ENCODE measurements at regions not wholly inside any gene's neighbourhood (a gene's known extent, or its start where the extent isn't known, plus 50 kb on each side); places are given as distances from the start of the nearest gene placed in this dataset.

- no peak overlapping the region for H3K4me3 ChIP-seq (ENCODE audit: low read length)
- no peak for DNase-seq (ENCODE audit: low read depth)
These were observed 99.2 kb upstream of the RAB6C start for GRCh38 chr2:129880309-129880708.

GRCh38 chr2:129880971-129881370 lies 98.5 kb upstream of the RAB6C start:
- no peak for TF ChIP-seq CTCF (conservative IDR thresholded peaks at IDR 0.05; ENCODE audit: low read depth, low read length)
- no peak for DNase-seq (ENCODE audit: low read depth)
- H3K4me3 ChIP-seq (ENCODE audit: low read length): no peak overlapping the region

More at GRCh38 chr2:129880309-129880708, 99.2 kb upstream of the RAB6C start:
- no peak for TF ChIP-seq CTCF (conservative IDR thresholded peaks at IDR 0.05; ENCODE audit: low read depth, low read length)

DNA sequence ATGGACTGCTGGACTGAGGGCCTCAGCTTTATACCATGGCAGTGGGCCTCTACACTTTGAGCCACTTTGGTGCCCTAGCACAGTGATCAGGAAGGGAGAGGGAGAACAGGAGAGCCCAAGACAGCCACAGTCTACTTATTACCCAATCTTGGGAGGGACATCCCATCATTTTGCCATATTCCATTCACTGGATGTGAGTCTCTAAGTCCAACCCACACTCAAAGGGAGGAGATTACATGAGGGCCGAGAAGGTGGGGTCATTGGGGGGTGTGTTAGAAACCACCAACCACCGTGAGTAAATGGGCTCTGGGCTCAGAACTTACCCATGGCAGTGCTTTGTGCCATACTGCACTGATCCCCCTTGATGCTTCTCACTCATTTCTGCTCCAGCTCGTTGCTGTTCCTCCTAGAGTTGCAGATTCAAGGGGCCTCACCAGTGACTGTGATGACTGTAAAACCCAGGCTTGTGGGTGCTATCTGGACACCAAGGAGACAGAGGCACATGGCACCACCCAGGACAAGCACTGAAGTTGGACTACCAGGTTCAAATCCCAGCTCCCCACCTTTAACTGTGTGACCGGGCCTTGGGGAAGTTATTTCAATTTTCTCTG lies 97.6 kb upstream of the RAB6C start:
- no peak for TF ChIP-seq CTCF (conservative IDR thresholded peaks at IDR 0.05; ENCODE audit: low read depth, low read length)
- DNase-seq (ENCODE audit: low read depth): no peak
- no peak overlapping the region for H3K4me3 ChIP-seq (ENCODE audit: low read length)

- DNase-seq (ENCODE audit: low read depth): no peak
- no peak for TF ChIP-seq CTCF (conservative IDR thresholded peaks at IDR 0.05; ENCODE audit: low read depth, low read length)
These were observed 97.0 kb upstream of the RAB6C start for GRCh38 chr2:129882476-129882875.

GRCh38 chr2:129883121-129883520 lies 96.3 kb upstream of the RAB6C start:
- no peak overlapping the region for H3K4me3 ChIP-seq (ENCODE audit: low read length)
- DNase-seq (ENCODE audit: low read depth): no peak
- no peak for TF ChIP-seq CTCF (conservative IDR thresholded peaks at IDR 0.05; ENCODE audit: low read depth, low read length)

More at GRCh38 chr2:129882476-129882875, 97.0 kb upstream of the RAB6C start:
- no peak overlapping the region for H3K4me3 ChIP-seq (ENCODE audit: low read length)

- no peak for DNase-seq (ENCODE audit: low read depth)
- no peak overlapping the region for H3K4me3 ChIP-seq (ENCODE audit: low read length)
- no peak for TF ChIP-seq CTCF (conservative IDR thresholded peaks at IDR 0.05; ENCODE audit: low read depth, low read length)
These were observed 95.2 kb upstream of the RAB6C start for GRCh38 chr2:129884221-129884786.

DNA sequence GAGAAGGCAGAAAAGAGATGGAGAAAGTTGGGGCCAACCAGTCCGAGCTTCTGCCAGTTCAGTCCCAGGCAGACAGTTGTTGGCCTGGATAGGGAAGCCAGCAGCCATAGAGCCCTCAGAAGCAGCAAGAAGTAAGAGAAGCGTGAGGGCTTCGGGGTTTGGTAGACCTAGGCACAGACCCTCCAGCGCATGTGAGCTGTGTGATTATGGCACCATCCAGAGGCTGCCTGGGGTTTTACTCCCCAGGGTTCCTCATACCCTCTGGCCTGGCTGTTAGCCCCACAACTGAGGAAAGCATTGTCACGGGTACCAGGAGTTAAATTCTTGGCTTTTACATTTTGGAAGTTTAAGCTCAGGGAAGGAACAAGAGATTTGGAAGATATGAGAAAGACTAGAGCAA lies 93.7 kb upstream of the RAB6C start:
- no peak for DNase-seq (ENCODE audit: low read depth)
- peak; percentile 18 for TF ChIP-seq CTCF (conservative IDR thresholded peaks at IDR 0.05; ENCODE audit: low read depth, low read length)
- H3K4me3 ChIP-seq (ENCODE audit: low read length): no peak overlapping the region

Measured in retinal pigment epithelial cell (primary cell).